ENCODE measurements at regions not wholly inside any gene's neighbourhood (a gene's known extent, or its start where the extent isn't known, plus 50 kb on each side); places are given as distances from the start of the nearest gene placed in this dataset.
"Not testable (repeated sequence)": the region's sequence is repeated elsewhere in the genome, so short reads cannot be mapped to it uniquely, and the experiment has no call there.

DNA sequence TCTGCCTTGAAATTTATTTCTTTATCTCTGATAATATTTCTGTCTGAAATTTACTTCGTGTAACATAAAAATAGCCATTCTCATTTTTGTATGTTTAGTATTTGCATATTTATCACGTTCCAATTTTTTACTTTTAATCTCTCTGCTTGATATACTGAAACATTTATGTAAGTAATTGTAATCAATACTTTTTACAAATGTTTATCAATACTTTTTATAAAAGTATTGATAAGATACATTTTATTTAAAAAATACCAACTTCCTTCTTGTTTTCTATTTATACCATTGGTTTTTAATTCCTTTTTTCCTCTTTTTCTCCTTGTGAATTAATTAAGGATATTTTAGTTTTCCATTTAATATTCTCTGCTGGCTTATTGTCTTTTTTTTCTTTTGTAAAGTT, 60.3 kb upstream of the TBL1XR1 start:
- no peaks in the 10 kb centered on the region for H3K9me3 ChIP-seq (ENCODE audit: low read depth, low read length)
- H3K4me1 ChIP-seq (ENCODE audit: insufficient read depth, low read length), result no peaks in the 10 kb centered on the region
- TF ChIP-seq, protein P1, sequence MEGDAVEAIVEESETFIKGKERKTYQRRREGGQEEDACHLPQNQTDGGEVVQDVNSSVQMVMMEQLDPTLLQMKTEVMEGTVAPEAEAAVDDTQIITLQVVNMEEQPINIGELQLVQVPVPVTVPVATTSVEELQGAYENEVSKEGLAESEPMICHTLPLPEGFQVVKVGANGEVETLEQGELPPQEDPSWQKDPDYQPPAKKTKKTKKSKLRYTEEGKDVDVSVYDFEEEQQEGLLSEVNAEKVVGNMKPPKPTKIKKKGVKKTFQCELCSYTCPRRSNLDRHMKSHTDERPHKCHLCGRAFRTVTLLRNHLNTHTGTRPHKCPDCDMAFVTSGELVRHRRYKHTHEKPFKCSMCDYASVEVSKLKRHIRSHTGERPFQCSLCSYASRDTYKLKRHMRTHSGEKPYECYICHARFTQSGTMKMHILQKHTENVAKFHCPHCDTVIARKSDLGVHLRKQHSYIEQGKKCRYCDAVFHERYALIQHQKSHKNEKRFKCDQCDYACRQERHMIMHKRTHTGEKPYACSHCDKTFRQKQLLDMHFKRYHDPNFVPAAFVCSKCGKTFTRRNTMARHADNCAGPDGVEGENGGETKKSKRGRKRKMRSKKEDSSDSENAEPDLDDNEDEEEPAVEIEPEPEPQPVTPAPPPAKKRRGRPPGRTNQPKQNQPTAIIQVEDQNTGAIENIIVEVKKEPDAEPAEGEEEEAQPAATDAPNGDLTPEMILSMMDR (IDR thresholded peaks at IDR 0.05; ENCODE audit: extremely low read depth, low read depth, low read length), result no peak
- DNase-seq (ENCODE audit: insufficient read length, low spot score, missing footprints), result no peak
- no peaks in the 10 kb centered on the region for H4K20me1 ChIP-seq (ENCODE audit: insufficient read depth, low read length)
- no peaks in the 10 kb centered on the region for H3K27me3 ChIP-seq (ENCODE audit: insufficient read depth, low read length)
- no peak overlapping the region for H3K4me3 ChIP-seq (ENCODE audit: insufficient read depth, low read length)
- H3K4me2 ChIP-seq (ENCODE audit: insufficient read depth, low read length), result no peak overlapping the region
- no peaks in the 10 kb centered on the region for H3K36me3 ChIP-seq (ENCODE audit: insufficient read depth, low read length)
- H3K27ac ChIP-seq (ENCODE audit: low read depth, low read length), result no peak overlapping the region
- H3K79me2 ChIP-seq (ENCODE audit: insufficient read depth, low read length), result no peaks in the 10 kb centered on the region
- H2AFZ ChIP-seq (ENCODE audit: low read length), result no peak overlapping the region

DNA sequence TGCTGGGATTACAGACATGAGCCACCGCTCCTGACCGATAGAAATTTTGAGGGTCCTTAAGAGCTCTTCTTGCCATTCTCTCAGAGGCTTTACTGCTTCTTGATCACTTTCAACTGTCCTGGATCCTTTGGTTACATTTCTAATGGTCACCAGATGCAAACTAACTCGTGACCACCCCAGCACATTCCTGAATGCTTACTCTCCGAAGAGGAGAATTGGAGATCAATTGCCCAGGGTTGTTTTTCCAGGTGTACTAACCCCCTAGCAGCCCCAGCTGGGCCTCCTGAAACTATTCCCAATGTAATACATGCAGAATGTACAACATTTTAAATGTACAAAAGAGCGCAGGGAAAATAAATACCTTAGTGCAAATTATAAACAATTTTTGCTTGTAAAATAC, 65.1 kb upstream of the TBL1XR1 start:
- Histone ChIP-seq H3K79me2 (ENCODE audit: insufficient read depth, low read length) (no peaks in the 10 kb centered on the region), H3K4me3 (ENCODE audit: insufficient read depth, low read length) (no peak overlapping the region), H2AFZ (ENCODE audit: low read length) (no peak overlapping the region), H3K27me3 (ENCODE audit: insufficient read depth, low read length) (no peaks in the 10 kb centered on the region), H3K4me2 (ENCODE audit: insufficient read depth, low read length) (no peak overlapping the region), H3K9me3 (ENCODE audit: low read depth, low read length) (no peaks in the 10 kb centered on the region), H3K27ac (ENCODE audit: low read depth, low read length) (no peak overlapping the region), H3K36me3 (ENCODE audit: insufficient read depth, low read length) (no peaks in the 10 kb centered on the region), H4K20me1 (ENCODE audit: insufficient read depth, low read length) (no peaks in the 10 kb centered on the region), H3K4me1 (ENCODE audit: insufficient read depth, low read length) (no peaks in the 10 kb centered on the region)
- TF ChIP-seq, protein P1 (IDR thresholded peaks at IDR 0.05; ENCODE audit: extremely low read depth, low read depth, low read length), result no peak
- no peak for DNase-seq (ENCODE audit: insufficient read length, low spot score, missing footprints)

DNA sequence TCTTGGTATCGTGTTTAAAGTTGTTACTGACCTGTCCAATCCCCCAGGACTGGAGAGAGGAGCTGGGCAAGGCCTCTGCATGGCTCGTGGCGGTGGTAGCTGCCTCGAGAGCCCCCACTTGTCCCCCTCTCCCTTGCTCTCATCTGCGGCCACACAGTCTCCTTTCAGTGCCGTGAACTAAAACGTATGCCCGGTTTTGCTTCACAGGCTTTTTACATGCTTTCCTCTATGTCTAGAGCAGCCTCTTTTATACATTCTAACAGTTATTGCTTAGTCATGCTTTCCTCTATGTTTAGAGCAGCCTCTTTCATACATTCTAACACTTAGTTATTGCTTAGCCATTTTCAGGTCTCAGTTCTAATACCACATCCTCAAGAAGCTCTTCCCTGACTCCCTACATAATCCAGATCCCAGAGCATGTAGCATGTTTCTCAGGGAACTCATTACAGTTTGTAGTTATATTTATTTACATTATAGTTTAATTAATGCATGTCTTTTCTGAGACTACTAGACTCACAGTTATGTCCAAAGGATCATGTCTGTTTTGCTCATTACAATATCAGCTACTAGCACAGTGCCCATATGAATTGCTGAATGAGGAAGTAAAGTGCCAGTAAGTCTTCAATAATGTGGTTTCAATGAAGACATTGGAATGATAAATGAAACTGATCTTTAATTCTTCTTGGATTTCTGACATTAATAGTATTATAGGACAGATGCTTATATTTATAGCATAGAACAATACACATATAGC, 66.5 kb upstream of the TBL1XR1 start:
- Histone ChIP-seq H3K4me2 (ENCODE audit: insufficient read depth, low read length) (no peak overlapping the region), H3K27me3 (ENCODE audit: insufficient read depth, low read length) (no peaks in the 10 kb centered on the region), H3K4me1 (ENCODE audit: insufficient read depth, low read length) (no peaks in the 10 kb centered on the region), H3K79me2 (ENCODE audit: insufficient read depth, low read length) (no peaks in the 10 kb centered on the region), H3K9me3 (ENCODE audit: low read depth, low read length) (no peaks in the 10 kb centered on the region), H4K20me1 (ENCODE audit: insufficient read depth, low read length) (no peaks in the 10 kb centered on the region), H3K27ac (ENCODE audit: low read depth, low read length) (no peak overlapping the region), H2AFZ (ENCODE audit: low read length) (peak overlapping the region; percentile 38), H3K36me3 (ENCODE audit: insufficient read depth, low read length) (no peaks in the 10 kb centered on the region), H3K4me3 (ENCODE audit: insufficient read depth, low read length) (no peak overlapping the region)
- no peak for DNase-seq (ENCODE audit: insufficient read length, low spot score, missing footprints)
- TF ChIP-seq, protein P1 (IDR thresholded peaks at IDR 0.05; ENCODE audit: extremely low read depth, low read depth, low read length), result no peak

DNA sequence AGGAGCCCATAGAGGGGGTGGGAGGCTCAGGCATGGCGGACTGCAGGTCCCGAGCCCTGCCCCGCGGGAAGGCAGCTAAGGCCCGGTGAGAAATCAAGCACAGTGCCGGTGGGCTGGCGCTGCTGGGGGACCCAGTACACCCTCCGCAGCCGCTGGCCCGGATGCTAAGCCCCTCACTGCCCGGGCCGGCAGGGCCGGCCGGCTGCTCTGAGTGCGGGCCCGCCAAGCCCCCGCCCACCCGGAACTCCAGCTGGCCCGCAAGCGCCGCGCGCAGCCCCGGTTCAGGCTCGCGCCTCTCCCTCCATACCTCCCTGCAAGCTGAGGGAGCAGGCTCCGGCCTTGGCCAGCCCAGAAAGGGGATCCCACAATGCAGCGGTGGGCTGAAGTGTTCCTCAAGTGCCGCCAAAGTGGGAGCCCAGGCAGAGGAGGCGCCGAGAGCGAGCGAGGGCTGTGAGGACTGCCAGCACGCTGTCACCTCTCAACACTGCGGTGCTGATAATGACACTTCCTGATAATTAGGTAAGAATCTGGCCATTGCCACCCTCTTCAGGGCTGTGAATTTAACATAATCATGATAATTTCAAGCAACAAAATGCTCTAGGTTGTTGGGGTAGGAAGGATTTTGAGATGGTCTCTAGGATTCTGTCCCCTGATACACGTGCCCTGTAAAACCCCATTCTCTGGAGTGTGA, 74.7 kb upstream of the TBL1XR1 start:
- not testable (repeated sequence) for DNase-seq (ENCODE audit: insufficient read length, low spot score, missing footprints); H3K27me3 ChIP-seq (ENCODE audit: insufficient read depth, low read length); H4K20me1 ChIP-seq (ENCODE audit: insufficient read depth, low read length); H3K36me3 ChIP-seq (ENCODE audit: insufficient read depth, low read length); H3K9me3 ChIP-seq (ENCODE audit: low read depth, low read length); H3K4me3 ChIP-seq (ENCODE audit: insufficient read depth, low read length); H3K79me2 ChIP-seq (ENCODE audit: insufficient read depth, low read length); H2AFZ ChIP-seq (ENCODE audit: low read length); H3K27ac ChIP-seq (ENCODE audit: low read depth, low read length); H3K4me2 ChIP-seq (ENCODE audit: insufficient read depth, low read length); H3K4me1 ChIP-seq (ENCODE audit: insufficient read depth, low read length)

Data from osteoblast (primary cell).